GM21367 (cell line): ENCODE measurements at regions not wholly inside any gene's neighbourhood (a gene's known extent, or its start where the extent isn't known, plus 50 kb on each side); places are given as distances from the start of the nearest gene placed in this dataset.
"Not testable (repeated sequence)": the region's sequence is repeated elsewhere in the genome, so short reads cannot be mapped to it uniquely, and the experiment has no call there.

Experiments used
- ATAC-seq: cut with Tn5 transposase; IDR thresholded peaks from one replicate; pipeline ENCODE4 v1.9.1; 2021; ENCODE audit not compliant: unreplicated experiment

DNA sequence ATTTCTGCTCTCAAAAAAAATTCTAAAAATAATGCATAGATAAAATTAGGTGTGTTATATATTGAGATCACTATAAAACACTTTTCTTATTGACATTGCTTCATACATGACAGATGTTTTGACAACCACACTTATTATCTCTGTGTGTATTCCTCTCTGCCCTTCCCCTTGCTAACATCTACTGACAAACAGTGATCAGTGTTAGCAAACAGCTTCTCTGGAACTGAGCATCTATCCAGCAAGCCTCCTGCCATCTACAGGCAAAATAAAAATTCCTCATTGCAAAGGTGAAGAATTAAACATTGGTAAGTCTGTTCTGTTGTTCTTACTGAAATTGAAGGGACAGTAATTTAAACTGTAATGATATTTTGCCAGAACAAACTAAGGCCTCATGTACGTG, 2153.9 kb downstream of the NCAM2 start:
- ATAC-seq = no peak

DNA sequence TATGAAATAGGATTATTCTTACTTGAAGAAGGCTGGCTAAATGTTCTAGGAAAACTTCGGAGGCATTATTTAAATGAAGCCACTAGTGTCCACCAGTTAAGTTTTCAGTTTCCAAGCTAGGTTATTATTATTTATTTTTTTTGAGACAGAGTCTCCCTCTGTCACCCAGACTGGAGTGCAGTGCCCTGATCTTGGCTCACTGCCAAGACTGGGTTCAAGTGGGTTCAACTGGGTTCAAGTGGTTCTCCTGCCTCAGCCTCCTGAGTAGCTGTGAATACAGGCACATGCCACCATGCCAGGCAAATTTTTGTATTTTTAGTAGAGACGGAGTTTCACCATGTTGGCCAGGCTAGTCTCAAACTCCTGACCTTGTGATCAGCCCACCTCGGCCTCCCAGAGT, 2155.6 kb downstream of the NCAM2 start:
- ATAC-seq = not testable (repeated sequence)

DNA sequence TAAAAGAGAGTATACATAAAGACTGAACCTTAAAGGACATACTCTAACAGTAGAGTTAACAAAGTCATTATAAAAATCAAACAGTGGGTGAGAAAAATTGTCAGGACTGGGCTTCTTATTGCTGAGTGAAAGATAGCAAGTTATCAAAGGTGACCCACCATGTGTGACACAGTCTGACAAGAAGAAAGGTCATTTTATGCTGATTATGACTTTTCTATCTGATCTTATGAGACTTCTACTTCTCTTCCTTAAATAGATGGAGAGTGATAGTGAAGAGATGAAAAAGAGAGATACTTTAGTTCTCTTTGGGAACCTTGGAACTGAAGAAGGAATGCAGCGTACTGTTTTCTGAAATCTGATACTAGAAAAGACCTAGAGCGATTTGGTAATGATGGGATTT, 2157.1 kb downstream of the NCAM2 start:
- ATAC-seq = no peak

DNA sequence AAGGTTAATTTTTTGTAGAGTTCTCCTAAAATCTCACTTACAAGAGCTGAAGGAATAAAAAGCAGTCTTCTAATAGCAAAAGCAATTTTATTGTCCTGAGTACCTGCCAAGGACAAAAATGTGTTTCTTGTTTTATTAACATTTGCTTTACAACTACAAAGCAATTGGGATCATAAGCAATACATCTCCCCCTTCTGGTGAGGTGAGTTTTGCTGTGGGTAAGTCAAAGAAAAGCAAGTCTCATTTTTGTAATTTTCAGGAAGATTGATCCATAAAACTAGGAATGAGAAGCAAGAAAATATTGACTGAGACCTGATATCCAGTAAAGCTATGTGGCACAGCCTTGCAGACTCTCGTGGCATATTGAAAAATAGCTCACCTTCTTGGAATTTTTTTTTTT, 2162.7 kb downstream of the NCAM2 start:
- no peak for ATAC-seq

GRCh38 chr21:23162198-23162946, 2164.2 kb downstream of the NCAM2 start:
- no peak for ATAC-seq
